ENCODE measurements at regions not wholly inside any gene's neighbourhood (a gene's known extent, or its start where the extent isn't known, plus 50 kb on each side); places are given as distances from the start of the nearest gene placed in this dataset.

DNA sequence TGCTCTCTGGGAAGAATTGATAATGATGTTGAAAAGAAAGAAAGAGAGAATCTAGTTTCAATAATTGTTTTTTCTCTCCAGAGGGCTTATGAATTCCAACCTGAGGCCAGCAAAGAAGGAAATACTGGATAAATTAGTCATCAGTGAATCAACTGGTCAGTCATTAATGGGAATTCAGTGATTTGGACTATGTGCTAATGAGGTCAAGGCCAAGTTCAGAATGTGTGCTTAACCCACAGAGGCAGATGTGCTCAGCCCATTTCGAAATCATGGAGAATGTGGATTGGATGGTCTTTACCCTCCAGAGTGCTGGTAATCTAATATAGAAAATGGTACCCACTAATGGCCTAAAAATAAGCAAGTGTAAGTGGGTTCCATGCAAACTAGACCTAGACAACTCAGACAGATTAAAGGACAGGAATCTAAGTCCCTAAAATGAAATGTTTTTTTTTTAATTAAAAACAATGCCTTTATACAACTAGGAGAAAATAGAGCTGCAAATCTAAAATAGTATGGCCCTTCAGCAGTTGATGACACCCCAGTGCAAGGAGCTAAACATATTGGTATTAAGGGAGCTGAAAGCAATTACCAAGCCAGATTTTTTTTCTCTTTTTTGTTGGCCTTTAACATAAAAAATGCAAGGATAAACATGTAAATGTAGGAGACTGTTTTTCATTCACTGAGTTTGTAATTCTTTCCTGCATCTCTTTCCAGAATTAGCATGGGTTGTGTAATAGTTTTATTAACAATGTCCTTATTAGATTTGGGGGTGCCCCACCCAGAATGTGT, 296.9 kb downstream of the SATB2 start:
- TF ChIP-seq CTCF (IDR thresholded peaks at IDR 0.05; ENCODE audit: insufficient read depth, low read depth, low read length) = no peak
- peak; percentile 82 for DNase-seq (ENCODE audit: low read depth)
- no peak overlapping the region for H3K4me3 ChIP-seq (ENCODE audit: low read depth, low read length)

GRCh38 chr2:199160081-199160480, 297.7 kb downstream of the SATB2 start:
- DNase-seq (ENCODE audit: low read depth) = peak; percentile 56
- TF ChIP-seq CTCF (IDR thresholded peaks at IDR 0.05; ENCODE audit: insufficient read depth, low read depth, low read length) = no peak
- H3K4me3 ChIP-seq (ENCODE audit: low read depth, low read length) = no peak overlapping the region

- no peak for TF ChIP-seq CTCF (IDR thresholded peaks at IDR 0.05; ENCODE audit: insufficient read depth, low read depth, low read length)
- H3K4me3 ChIP-seq (ENCODE audit: low read depth, low read length) = no peak overlapping the region
- DNase-seq (ENCODE audit: low read depth) = peak; percentile 3
Measured at GRCh38 chr2:199148076-199148845, 309.5 kb downstream of the SATB2 start.

DNA sequence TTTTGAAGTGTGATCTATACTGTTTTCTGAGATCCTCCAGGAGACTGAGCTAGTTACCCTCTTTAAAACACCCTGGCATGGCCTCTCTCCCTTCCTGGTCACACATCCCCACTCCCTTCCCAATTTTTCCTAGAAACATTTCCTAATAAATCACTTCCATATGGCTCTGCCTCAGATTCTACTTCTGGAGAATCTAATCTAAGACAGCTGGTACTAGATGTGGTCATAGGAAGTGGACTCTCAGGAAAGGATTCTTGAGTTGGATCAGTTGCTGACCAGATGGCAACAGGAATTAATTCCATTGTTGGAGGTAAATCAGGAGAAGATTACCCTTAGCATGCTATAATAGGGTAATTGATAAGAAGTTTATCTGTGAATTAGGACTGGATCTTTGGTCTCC, 310.5 kb downstream of the SATB2 start:
- no peak for TF ChIP-seq CTCF (IDR thresholded peaks at IDR 0.05; ENCODE audit: insufficient read depth, low read depth, low read length)
- DNase-seq (ENCODE audit: low read depth) = no peak

GRCh38 chr2:199144546-199144945, 313.2 kb downstream of the SATB2 start:
- no peak overlapping the region for H3K4me3 ChIP-seq (ENCODE audit: low read depth, low read length)
- no peak for TF ChIP-seq CTCF (IDR thresholded peaks at IDR 0.05; ENCODE audit: insufficient read depth, low read depth, low read length)
- no peak for DNase-seq (ENCODE audit: low read depth)

More for the DNA sequence above, 310.5 kb downstream of the SATB2 start:
- H3K4me3 ChIP-seq (ENCODE audit: low read depth, low read length) = no peak overlapping the region

DNA sequence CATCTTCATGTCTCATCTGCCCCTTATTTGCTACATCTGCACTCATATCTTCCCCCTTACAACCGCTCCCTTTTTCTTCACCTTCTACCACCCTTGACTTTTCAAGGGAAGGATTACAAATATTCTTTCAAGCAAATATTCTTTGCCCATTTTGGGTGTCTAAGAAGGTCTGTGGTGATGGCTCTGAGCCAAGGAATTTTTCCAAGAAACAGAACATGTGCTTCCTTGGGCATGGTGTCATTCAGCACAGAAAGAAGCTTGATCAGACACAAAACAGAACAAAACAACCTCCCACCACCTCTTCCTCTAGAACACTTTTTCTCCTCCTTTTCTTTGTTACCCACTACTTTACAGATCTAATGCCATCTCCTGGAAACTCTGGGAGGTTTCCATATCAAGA, 313.7 kb downstream of the SATB2 start:
- DNase-seq (ENCODE audit: low read depth) = no peak
- no peak overlapping the region for H3K4me3 ChIP-seq (ENCODE audit: low read depth, low read length)
- TF ChIP-seq CTCF (IDR thresholded peaks at IDR 0.05; ENCODE audit: insufficient read depth, low read depth, low read length) = no peak
